WTC11 (cell line): ENCODE measurements at regions not wholly inside any gene's neighbourhood (a gene's known extent, or its start where the extent isn't known, plus 50 kb on each side); places are given as distances from the start of the nearest gene placed in this dataset.

ENCODE experiments used
- ATAC-seq: fragments of 200-7000 bp; cut with Tn5 transposase; 2 replicates; pipeline ENCODE4 v1.10.0; 2021; ENCODE audit warnings: mild to moderate bottlenecking, moderate library complexity
- CTCF ChIA-PET: fragments of 300-600 bp; sonication (Branson Sonifier 250); formaldehyde crosslinking; loops from one replicate; lab custom pipeline; 2021; ENCODE audit warnings: antibody characterized with exemption; lab: Charles Lee
- POLR2A ChIA-PET: fragments of 350-600 bp; sonication (Branson Sonifier 250); formaldehyde crosslinking; loops from one replicate; lab custom pipeline; 2021; ENCODE audit warnings: antibody characterized with exemption; lab: Charles Lee
- DNase-seq: peaks from one replicate; pipeline ENCODE4 v3.0.0; 2021; ENCODE audit warnings: low spot score
- H3K27ac Mint-ChIP-seq: 2 replicates; pipeline ENCODE4 v1.8.0; 2021; ENCODE audit warnings: mixed read lengths
- H3K27me3 Mint-ChIP-seq: 2 replicates; pipeline ENCODE4 v1.8.0; 2021; ENCODE audit warnings: low read depth, mild to moderate bottlenecking, moderate library complexity, mixed read lengths
- H3K36me3 Mint-ChIP-seq: 2 replicates; pipeline ENCODE4 v1.8.0; 2021; ENCODE audit warnings: mixed read lengths
- H3K4me1 Mint-ChIP-seq: 2 replicates; pipeline ENCODE4 v1.8.0; 2022; ENCODE audit warnings: mixed read lengths
- H3K4me3 Mint-ChIP-seq: 2 replicates; pipeline ENCODE4 v1.8.0; 2021; ENCODE audit warnings: mild to moderate bottlenecking, moderate library complexity, mixed read lengths
- H3K9me3 Mint-ChIP-seq: 2 replicates; pipeline ENCODE4 v1.8.0; 2021; ENCODE audit warnings: mixed read lengths
- ATF1 ChIP-seq: sonication (generic); formaldehyde crosslinking; IDR thresholded peaks from 2 replicates; pipeline ENCODE4 v1.8.1; 2023; ENCODE audit warnings: mild to moderate bottlenecking, moderate library complexity, missing genetic modification reagents
- CREM ChIP-seq: sonication (generic); formaldehyde crosslinking; IDR thresholded peaks from 2 replicates; pipeline ENCODE4 v1.8.1; 2022; ENCODE audit warnings: mild to moderate bottlenecking, missing genetic modification reagents, moderate library complexity
- E2F4 ChIP-seq: sonication (generic); formaldehyde crosslinking; IDR thresholded peaks from 2 replicates; pipeline ENCODE4 v1.8.1; 2022; ENCODE audit warnings: low read depth, mild to moderate bottlenecking, moderate library complexity, missing genetic modification reagents, borderline replicate concordance
- ELF4 ChIP-seq: sonication (generic); formaldehyde crosslinking; IDR thresholded peaks from 2 replicates; pipeline ENCODE4 v1.8.1; 2022; ENCODE audit warnings: low read depth, mild to moderate bottlenecking, moderate library complexity, missing genetic modification reagents
- EMX1 ChIP-seq: fragments of 250-450 bp; sonication (Bioruptor Pico); IDR thresholded peaks from 2 replicates; pipeline ENCODE4 v1.8.0; 2021; ENCODE audit warnings: mild to moderate bottlenecking
- ERG ChIP-seq: fragments of 250-450 bp; sonication (Bioruptor Pico); IDR thresholded peaks from 2 replicates; pipeline ENCODE4 v1.8.0; 2021; ENCODE audit warnings: mild to moderate bottlenecking
- ESRRA ChIP-seq: sonication (generic); formaldehyde crosslinking; IDR thresholded peaks from 2 replicates; pipeline ENCODE4 v1.8.1; 2022; ENCODE audit warnings: mild to moderate bottlenecking, missing genetic modification reagents, borderline replicate concordance
- GRHL2 ChIP-seq: fragments of 250-450 bp; sonication (Bioruptor Pico); IDR thresholded peaks from 2 replicates; pipeline ENCODE4 v1.8.0; 2022; ENCODE audit warnings: mild to moderate bottlenecking, moderate library complexity; ENCODE audit not compliant: insufficient replicate concordance, severe bottlenecking
- GTF2I ChIP-seq: fragments of 250-450 bp; sonication (Bioruptor Pico); conservative IDR thresholded peaks from 2 replicates; pipeline ENCODE4 v1.4.0; 2021; ENCODE audit warnings: mild to moderate bottlenecking
- NFE2L1 ChIP-seq: sonication (generic); formaldehyde crosslinking; IDR thresholded peaks from 2 replicates; pipeline ENCODE4 v1.8.1; 2023; ENCODE audit warnings: missing genetic modification reagents
- NFYB ChIP-seq: sonication (generic); formaldehyde crosslinking; conservative IDR thresholded peaks from 2 replicates; pipeline ENCODE4 v1.8.0; 2022; ENCODE audit warnings: low read depth, missing genetic modification reagents
- OVOL2 ChIP-seq: fragments of 250-450 bp; sonication (Bioruptor Pico); IDR thresholded peaks from 2 replicates; pipeline ENCODE4 v1.9.0; 2021; ENCODE audit warnings: mild to moderate bottlenecking, borderline replicate concordance
- SMAD3 ChIP-seq: sonication (generic); formaldehyde crosslinking; IDR thresholded peaks from 2 replicates; pipeline ENCODE4 v1.8.0; 2022; ENCODE audit warnings: missing genetic modification reagents, mild to moderate bottlenecking, borderline replicate concordance
- TEAD1 ChIP-seq: sonication (generic); formaldehyde crosslinking; IDR thresholded peaks from 2 replicates; pipeline ENCODE4 v1.8.0; 2022; ENCODE audit warnings: mild to moderate bottlenecking, missing genetic modification reagents
- TF ChIP-seq, protein P1 (sequence below): fragments of 250-450 bp; sonication (Bioruptor Pico); IDR thresholded peaks from 2 replicates; pipeline ENCODE4 v1.9.0; 2021; ENCODE audit warnings: mild to moderate bottlenecking
- TF ChIP-seq, protein P2 (sequence below): sonication (generic); formaldehyde crosslinking; IDR thresholded peaks from 2 replicates; pipeline ENCODE4 v1.8.1; 2023; ENCODE audit warnings: mild to moderate bottlenecking, missing genetic modification reagents, moderate library complexity

- Mint-ChIP-seq H3K36me3 (no peaks in the 10 kb centered on the region; the same call in 1 of the 2 replicates), H3K27ac (peak overlapping the region; percentile 96), H3K4me1 (peaks cover 23% of the 10 kb centered on the region), H3K4me3 (peak overlapping the region; percentile 89), H3K27me3 (peaks cover 4% of the 10 kb centered on the region), H3K9me3 (no peaks in the 10 kb centered on the region)
- ChIA-PET CTCF (interaction anchor here (0.5 to 2.2 kb wide), 8 partner anchors 9 to 111 kb away, joined by 3 to 8 read pairs (median 4); partner anchors contain the start of gene BCOR), POLR2A (interaction anchor here (0.9 to 7.4 kb wide), 6 partner anchors 9 to 143 kb away, joined by 3 to 58 read pairs (median 3); no protein-coding TSS in a partner anchor)
- peak; percentile 49 for DNase-seq
- peak; percentile 0; the same call in 1 of the 2 replicates for ATAC-seq
- no peak for TF ChIP-seq ELF4 (CRISPR knock-in tag)
Measured at GRCh38 chrX:40156470-40157227, 58.9 kb upstream of the BCOR start.

GRCh38 chrX:40155589-40156469 is 58.1 kb upstream of the BCOR start:
- peak overlapping the region; percentile 89 for H3K4me3 Mint-ChIP-seq
- peaks cover 12% of the 10 kb centered on the region for H3K27me3 Mint-ChIP-seq
- ChIA-PET CTCF (interaction anchor here (0.5 to 2.2 kb wide), 6 partner anchors 8 to 58 kb away, joined by 3 to 8 read pairs (median 4); partner anchors contain the start of gene BCOR), POLR2A (interaction anchor here (0.5 to 7.4 kb wide), 7 partner anchors 8 to 1175 kb away, joined by 3 to 58 read pairs (median 4); partner anchors contain the start of gene BCOR)
- ATAC-seq, result no peak
- no peaks in the 10 kb centered on the region; the same call in 1 of the 2 replicates for H3K36me3 Mint-ChIP-seq
- H3K9me3 Mint-ChIP-seq, result no peaks in the 10 kb centered on the region
- peak overlapping the region; percentile 36; the same call in 1 of the 2 replicates for H3K27ac Mint-ChIP-seq
- H3K4me1 Mint-ChIP-seq, result peaks cover 22% of the 10 kb centered on the region
- no peak for TF ChIP-seq ESRRA
- no peak for TF ChIP-seq ELF4 (CRISPR knock-in tag)
- TF ChIP-seq EMX1 (CRISPR knock-in tag), result no peak
- no peak for TF ChIP-seq CREM (CRISPR knock-in tag)
- TF ChIP-seq NFYB, result no peak
- no peak for DNase-seq

DNA sequence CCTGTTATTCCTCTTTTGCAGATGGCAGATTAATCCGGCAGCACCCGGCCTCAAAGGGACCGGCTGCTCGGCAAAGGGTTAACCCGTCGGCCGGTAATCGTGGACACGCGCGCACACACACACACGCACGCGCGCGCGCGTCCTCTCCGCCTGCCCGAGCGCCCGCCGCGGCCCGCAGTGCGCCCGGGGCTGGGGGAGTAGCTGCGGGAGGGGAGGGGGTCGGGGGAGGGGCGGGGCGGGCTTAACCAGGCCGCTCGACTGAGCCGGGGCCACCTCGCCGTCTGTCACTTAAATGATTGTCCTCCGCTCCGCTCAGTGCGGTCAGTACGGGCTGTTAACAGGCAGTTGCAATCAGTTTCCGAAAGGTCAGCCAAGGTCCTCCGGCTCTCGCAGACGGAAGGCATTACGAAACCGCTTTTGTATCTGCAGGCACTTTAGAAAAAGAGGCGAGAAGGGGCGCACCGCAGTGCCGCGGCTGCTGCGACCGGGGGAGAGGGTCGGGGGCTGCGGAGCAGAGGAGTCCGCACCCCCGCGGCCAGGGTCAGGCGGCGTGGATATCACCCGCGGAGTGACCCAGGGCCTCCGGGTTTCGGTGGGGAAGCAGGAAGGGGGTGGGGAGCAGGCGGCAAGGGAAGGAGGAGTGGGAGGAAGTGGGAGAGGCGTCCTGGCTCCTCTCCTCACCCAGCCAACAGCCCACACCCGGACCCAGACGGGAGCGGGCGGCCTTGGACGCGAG is 57.3 kb upstream of the BCOR start:
- peak; percentile 50 for DNase-seq
- H3K9me3 Mint-ChIP-seq, result no peaks in the 10 kb centered on the region
- peaks cover 20% of the 10 kb centered on the region for H3K27me3 Mint-ChIP-seq
- TF ChIP-seq NFE2L1 (no peak), OVOL2 (no peak), ATF1 (CRISPR knock-in tag) (no peak), GRHL2 (CRISPR knock-in tag) (no peak), ERG (CRISPR knock-in tag) (no peak), EMX1 (CRISPR knock-in tag) (no peak)
- H3K4me3 Mint-ChIP-seq, result peak overlapping the region; percentile 89
- peak overlapping the region; percentile 97 for H3K27ac Mint-ChIP-seq
- ATAC-seq, result no peak
- peaks cover 30% of the 10 kb centered on the region for H3K4me1 Mint-ChIP-seq
- ChIA-PET POLR2A (interaction anchor here (0.5 to 7.4 kb wide), 4 partner anchors 13 to 1176 kb away, joined by 3 to 58 read pairs (median 6); partner anchors contain the start of gene BCOR), CTCF (interaction anchor here (0.6 to 2.2 kb wide), 4 partner anchors 10 to 67 kb away, joined by 4 to 6 read pairs (median 4); partner anchors contain the start of gene BCOR)
- H3K36me3 Mint-ChIP-seq, result no peaks in the 10 kb centered on the region; the same call in 1 of the 2 replicates

GRCh38 chrX:40154250-40154852 is 56.6 kb upstream of the BCOR start:
- Mint-ChIP-seq H3K36me3 (no peaks in the 10 kb centered on the region; the same call in 1 of the 2 replicates), H3K9me3 (no peaks in the 10 kb centered on the region), H3K4me3 (peak overlapping the region; percentile 79), H3K4me1 (peaks cover 31% of the 10 kb centered on the region), H3K27me3 (peaks cover 26% of the 10 kb centered on the region), H3K27ac (peak overlapping the region; percentile 70; the same call in 1 of the 2 replicates)
- ATAC-seq, result no peak
- DNase-seq, result peak; percentile 48
- CTCF ChIA-PET, result interaction anchor here (0.6 to 1.4 kb wide), 2 partner anchors 14 to 67 kb away, joined by 4 to 6 read pairs; no protein-coding TSS in a partner anchor
- POLR2A ChIA-PET, result interaction anchor here (1.1 to 7.4 kb wide), 3 partner anchors 12 to 62 kb away, joined by 3 to 58 read pairs (median 3); no protein-coding TSS in a partner anchor
- TF ChIP-seq TEAD1 (CRISPR knock-in tag) (no peak), GRHL2 (CRISPR knock-in tag) (no peak), GTF2I (CRISPR knock-in tag) (no peak), E2F4 (CRISPR knock-in tag) (no peak), SMAD3 (CRISPR knock-in tag) (no peak)
- TF ChIP-seq, protein P1, sequence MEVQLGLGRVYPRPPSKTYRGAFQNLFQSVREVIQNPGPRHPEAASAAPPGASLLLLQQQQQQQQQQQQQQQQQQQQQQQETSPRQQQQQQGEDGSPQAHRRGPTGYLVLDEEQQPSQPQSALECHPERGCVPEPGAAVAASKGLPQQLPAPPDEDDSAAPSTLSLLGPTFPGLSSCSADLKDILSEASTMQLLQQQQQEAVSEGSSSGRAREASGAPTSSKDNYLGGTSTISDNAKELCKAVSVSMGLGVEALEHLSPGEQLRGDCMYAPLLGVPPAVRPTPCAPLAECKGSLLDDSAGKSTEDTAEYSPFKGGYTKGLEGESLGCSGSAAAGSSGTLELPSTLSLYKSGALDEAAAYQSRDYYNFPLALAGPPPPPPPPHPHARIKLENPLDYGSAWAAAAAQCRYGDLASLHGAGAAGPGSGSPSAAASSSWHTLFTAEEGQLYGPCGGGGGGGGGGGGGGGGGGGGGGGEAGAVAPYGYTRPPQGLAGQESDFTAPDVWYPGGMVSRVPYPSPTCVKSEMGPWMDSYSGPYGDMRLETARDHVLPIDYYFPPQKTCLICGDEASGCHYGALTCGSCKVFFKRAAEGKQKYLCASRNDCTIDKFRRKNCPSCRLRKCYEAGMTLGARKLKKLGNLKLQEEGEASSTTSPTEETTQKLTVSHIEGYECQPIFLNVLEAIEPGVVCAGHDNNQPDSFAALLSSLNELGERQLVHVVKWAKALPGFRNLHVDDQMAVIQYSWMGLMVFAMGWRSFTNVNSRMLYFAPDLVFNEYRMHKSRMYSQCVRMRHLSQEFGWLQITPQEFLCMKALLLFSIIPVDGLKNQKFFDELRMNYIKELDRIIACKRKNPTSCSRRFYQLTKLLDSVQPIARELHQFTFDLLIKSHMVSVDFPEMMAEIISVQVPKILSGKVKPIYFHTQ (CRISPR knock-in tag), result no peak
- TF ChIP-seq, protein P2, sequence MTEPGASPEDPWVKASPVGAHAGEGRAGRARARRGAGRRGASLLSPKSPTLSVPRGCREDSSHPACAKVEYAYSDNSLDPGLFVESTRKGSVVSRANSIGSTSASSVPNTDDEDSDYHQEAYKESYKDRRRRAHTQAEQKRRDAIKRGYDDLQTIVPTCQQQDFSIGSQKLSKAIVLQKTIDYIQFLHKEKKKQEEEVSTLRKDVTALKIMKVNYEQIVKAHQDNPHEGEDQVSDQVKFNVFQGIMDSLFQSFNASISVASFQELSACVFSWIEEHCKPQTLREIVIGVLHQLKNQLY (CRISPR knock-in tag), result no peak
